NCI-H226 (cell line): ENCODE measurements at regions not wholly inside any gene's neighbourhood (a gene's known extent, or its start where the extent isn't known, plus 50 kb on each side); places are given as distances from the start of the nearest gene placed in this dataset.
"Not testable (repeated sequence)": the region's sequence is repeated elsewhere in the genome, so short reads cannot be mapped to it uniquely, and the experiment has no call there.

ENCODE experiments used
- DNase-seq: peaks from one replicate; pipeline ENCODE4 v3.0.0-alpha.2; 2015

DNA sequence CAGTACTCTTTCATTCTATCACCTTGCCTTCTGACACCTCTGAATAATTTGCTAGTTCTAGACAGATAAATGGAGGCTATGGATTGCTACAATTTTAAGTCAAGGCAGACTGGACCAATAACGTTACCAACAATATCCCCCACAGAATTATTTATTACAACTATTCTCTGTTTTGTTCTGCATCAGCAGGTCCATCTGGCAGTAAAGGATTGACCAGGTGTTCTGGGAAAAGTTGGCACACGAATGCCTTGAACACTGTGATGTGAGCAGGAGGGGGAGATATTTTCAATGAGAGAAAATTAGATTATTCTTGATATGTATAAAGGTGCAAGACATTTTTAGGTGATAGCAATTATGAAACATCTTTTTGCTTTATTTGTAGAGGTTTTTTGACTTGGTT is 718.8 kb upstream of the TMPRSS15 start:
- no peak for DNase-seq

DNA sequence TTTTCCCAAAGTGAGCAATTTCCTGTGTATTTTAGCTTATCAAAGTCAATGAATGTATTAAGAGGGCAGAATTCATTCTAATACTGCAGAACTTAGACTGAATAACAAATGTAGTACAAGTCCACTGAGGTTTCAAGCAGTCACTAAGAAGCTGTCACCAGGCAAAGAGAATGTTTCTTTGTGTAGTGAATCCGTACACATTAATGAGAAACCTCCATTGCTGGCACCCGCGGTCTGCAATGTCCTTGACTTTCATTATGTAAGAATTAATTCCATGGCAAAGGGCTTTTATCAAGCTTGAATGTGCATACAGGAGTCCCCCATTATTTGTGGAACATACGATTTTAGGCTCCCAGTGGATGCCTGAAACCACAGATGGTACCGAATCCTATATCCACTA is 719.5 kb upstream of the TMPRSS15 start:
- DNase-seq = no peak

DNA sequence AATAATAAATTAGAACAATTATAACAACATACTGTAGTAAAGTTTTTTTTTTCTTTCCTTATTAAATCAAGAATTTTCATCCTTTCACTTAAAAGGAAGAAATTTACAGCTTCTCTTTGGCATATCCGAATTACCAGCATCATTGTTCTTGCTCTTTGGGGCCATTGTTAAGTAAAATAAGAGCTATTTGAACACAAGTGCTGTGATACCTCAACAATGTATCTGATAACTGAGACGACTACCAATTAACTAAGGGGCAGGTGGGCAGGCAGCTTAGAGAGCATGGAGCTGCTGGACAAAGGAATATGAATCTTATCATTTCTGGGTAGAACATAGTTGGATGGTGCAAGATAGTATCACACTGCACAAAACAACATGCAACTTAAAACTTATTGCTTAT is 719.9 kb upstream of the TMPRSS15 start:
- no peak for DNase-seq

DNA sequence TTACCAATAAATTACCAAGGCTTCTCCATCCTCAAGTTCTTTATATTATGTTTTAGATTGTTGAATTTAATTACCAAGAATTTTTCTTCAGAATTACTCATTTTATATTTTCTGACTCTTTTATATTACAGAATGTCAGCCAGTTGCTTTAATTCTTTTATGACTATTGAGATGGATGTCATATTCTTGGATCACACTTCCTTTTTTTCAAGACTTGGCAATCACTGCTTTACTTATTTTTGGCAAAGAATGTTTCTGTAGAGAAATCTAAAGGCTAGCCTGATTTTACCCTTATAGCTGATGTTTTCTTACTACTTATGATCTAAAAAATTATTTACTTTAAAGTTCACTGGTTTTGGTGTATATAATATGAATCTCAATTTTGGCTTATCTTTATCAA is 721.1 kb upstream of the TMPRSS15 start:
- DNase-seq = no peak

GRCh38 chr21:19130379-19131028 is 726.9 kb upstream of the TMPRSS15 start:
- DNase-seq = no peak

- DNase-seq = no peak
These were observed 737.9 kb upstream of the TMPRSS15 start for GRCh38 chr21:19141511-19141910.

- DNase-seq = no peak
These were observed 742.2 kb upstream of the TMPRSS15 start for GRCh38 chr21:19145682-19146293.

DNA sequence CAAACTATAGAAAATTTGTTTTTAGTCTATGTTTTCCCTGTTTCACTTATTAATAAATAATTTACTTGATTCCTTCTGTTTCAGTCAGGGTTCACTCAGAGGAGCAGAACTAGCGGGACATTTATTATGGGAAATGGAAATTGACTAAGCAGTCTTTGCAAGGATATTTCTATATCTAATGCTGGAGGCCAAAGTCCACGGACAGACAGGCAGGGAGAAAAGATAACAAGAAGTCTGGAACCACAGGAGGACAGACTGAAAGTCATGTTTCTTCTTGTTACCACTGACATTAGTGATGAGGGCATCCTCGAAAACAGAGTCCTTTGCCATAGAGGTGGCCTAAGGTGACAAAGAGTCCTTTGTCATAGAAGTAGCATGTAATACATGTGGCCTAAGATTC is 744.5 kb upstream of the TMPRSS15 start:
- no peak for DNase-seq

GRCh38 chr21:19171585-19171984 is 768.0 kb upstream of the TMPRSS15 start:
- no peak for DNase-seq

- DNase-seq = no peak
These were observed 778.1 kb upstream of the TMPRSS15 start for GRCh38 chr21:19181604-19182140.

DNA sequence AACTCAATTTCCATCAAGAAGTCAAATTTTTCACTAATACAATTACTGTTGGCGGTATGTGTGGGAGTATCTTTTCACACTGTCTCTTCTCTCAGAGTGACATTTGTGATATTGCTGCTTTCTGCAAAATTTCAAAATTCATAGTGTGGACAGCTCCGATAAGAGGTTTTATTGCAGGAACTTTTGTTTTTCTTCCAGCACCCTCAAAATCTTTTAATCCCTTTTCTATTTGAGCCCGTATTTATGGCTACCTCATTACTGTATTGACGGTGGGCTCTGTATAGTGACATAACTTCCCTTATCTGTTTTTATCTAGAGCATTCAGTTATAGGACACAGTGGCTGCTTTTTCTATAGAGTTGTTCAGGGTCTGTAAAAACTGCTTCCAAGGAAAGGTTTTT is 794.4 kb upstream of the TMPRSS15 start:
- DNase-seq = no peak

GRCh38 chr21:19198801-19199200 is 795.2 kb upstream of the TMPRSS15 start:
- peak; percentile 61 for DNase-seq

DNA sequence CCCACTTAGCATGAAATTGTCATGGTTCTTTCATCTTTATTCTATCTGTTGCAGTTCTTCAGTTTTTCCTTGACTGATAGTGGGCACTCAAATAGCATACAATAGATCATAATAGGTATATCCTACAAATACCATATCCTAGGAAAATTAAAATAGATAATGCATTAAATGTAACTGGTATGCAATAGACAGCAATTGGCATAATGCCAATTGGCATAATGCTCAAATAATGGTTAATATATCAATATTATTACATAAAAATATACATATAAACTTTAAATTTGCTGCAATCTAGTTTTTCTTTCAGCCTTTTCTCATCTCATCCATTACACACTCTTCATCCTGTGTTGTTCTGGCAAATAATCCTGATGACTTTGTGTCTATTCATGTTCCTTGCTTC is 814.6 kb upstream of the TMPRSS15 start:
- no peak for DNase-seq

GRCh38 chr21:19224090-19224489 is 820.5 kb upstream of the TMPRSS15 start:
- no peak for DNase-seq

DNA sequence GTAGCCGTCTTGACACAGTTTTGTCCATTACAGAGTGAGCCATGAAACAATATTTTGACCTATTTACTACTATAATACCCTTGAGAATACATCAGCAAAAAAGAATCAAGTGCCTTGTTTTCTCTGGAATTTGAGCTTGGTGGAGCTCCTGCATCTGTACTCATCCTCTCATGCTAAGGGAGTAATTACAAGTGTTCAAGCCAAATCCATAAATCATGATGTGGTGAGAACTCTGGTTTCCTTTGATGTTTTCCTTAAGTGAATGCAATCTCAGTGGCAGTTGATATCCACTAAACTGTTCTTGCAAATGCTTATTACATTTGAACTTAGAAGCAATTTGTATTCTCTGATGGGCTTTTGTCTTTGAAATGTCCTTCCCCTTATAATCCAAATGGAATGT is 824.6 kb upstream of the TMPRSS15 start:
- peak; percentile 20 for DNase-seq

DNA sequence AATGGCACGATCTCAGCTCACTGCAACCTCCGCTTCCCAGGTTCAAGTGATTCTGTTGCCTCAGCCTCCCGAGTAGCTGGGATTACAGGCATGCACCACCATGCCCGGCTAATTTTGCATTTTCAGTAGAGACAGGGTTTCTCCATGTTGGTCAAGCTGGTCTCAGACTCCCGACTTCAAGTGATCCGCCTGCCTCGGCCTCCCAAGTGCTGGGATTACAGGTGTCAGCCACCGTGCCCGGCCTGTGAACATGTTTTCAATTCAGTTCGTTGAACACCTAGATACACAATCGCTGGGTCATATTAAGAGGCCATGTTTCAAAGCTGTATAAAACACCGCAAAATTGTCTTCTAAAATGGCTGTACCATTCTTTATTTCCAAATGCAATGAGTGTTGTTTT is 830.3 kb upstream of the TMPRSS15 start:
- not testable (repeated sequence) for DNase-seq

DNA sequence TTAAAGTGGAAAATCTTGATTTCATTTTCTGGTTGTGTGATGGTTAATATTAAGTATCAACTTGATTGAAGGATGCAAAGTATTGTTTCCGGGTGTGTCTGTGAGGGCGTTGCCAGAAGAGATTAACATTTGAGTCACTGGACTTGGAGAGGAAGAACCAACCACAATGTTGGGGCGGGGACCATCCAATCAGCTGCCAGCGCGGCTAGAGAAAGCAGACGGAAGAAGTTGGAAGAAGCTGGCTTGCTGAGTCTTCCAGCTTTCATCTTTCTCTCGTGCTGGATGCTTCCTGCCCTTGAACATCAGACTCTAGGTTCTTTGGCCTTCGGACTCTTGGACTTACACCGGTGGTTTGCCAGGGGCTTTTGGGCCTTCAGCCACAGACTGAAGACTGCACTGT is 832.6 kb upstream of the TMPRSS15 start:
- no peak for DNase-seq

GRCh38 chr21:19237608-19238007 is 834.0 kb upstream of the TMPRSS15 start:
- no peak for DNase-seq

DNA sequence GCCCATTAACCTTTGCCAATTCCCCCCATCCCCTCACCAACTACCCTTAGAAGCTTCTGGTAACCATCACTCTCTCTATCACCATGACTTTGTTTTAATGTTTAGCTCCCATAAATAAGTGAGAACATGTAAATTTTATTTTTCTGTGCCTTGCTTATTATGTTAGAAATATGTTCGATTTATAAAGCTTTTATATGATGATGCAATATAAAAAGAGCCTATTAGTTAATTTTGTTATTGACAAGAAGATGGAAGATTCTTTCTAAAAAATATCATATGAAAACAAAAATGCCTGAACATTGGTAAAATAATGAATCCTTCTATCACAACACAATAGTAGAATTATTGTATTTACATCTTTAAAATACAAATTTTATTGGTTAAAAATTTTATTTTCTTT is 836.1 kb upstream of the TMPRSS15 start:
- no peak for DNase-seq

GRCh38 chr21:19244502-19245187 is 841.1 kb upstream of the TMPRSS15 start:
- no peak for DNase-seq

DNA sequence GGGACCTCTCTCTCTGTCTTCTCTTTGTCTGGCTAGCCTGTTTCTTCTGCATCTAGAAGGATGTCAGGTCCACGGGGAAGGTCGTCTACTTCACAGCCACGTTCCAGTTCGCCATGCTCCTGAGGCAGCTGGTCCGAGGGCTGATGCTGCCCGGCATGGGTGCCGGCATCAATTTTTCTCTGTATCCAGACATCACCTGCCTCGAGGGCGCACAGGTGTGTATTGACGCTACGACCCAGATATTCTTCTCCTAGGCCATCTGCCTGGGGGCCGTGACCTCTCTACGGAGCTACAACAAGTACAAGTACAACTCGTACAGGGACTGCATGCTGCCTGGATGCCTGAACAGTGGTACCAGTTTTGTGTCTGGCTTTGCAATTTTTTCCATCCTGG is 841.6 kb upstream of the TMPRSS15 start:
- no peak for DNase-seq

DNA sequence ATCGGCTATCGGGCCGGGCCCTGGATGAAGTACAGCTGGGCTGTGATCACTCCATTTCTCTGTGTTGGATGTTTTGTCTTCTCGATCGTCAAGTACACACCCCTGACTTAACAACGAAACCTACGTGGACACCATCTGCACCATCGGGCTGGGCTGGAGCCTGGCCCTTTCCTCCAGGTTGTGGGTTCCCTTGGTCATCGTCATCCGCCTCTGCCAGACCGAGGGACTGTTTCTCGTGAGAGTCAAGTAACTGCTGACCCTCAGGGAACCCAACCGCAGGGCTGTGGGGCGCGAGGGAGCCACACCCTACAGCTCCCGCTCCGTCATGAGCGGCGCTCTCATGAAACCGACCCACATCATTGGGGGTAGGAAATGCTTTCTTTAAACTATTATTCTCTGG is 842.4 kb upstream of the TMPRSS15 start:
- DNase-seq = no peak

DNA sequence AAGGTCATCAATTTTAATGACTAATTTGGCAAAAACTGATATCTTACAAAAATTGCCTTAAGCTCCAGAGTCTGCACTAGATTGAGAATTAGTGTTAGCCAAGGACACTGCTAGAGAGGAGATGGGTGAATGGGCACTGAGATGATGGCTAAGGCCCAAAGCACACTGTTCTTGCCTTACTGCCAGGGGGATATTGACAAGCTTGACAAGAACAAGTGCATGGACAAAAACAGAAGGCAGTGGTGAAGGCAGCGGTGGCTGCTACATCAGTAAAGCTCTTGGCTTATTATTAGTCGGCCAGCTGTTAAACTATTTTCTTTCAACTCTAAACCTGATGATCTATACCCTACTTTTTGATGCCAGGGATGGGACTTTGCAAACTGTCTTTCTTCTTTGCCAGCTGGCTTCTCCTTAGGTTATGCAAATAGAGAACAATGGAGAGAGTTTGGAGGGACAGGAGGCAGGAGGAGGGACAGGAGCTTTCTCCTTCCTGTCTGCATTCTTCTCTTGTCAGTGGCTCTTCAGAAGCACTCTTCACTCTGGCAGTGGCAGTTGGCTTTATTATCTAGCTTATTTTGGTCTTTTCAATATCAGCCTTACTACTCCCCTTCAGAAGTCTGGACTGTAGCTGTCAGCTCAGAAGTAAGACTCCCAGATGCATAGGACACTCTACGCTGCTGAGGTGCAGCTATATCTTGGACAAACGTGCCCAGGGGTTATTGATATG is 853.5 kb upstream of the TMPRSS15 start:
- no peak for DNase-seq
